ENCODE measurements at regions not wholly inside any gene's neighbourhood (a gene's known extent, or its start where the extent isn't known, plus 50 kb on each side); places are given as distances from the start of the nearest gene placed in this dataset.

- TF ChIP-seq ZNF766 (CRISPR knock-in tag; conservative IDR thresholded peaks at IDR 0.05), result no peak
- TF ChIP-seq SRSF9 (IDR thresholded peaks at IDR 0.05; ENCODE audit: borderline replicate concordance, low read depth, low read length), result no peak
- TF ChIP-seq CCNT2 (IDR thresholded peaks at IDR 0.05; ENCODE audit: borderline replicate concordance, extremely low read depth, insufficient read length, low read depth, low read length), result no peak
- no peak for TF ChIP-seq C11orf30 (IDR thresholded peaks at IDR 0.05; ENCODE audit: low read depth)
- TF ChIP-seq ATF3 (IDR thresholded peaks at IDR 0.05), result no peak
- TF ChIP-seq ATF3 (CRISPR knock-in tag; conservative IDR thresholded peaks at IDR 0.05), result no peak
These were observed 171.8 kb upstream of the DPH6 start (continued) for GRCh38 chr15:35717721-35718120.

GRCh38 chr15:35720019-35720418 is 174.1 kb upstream of the DPH6 start:
- 3% methylated on average over 2 of the region's 2 CpGs for WGBS (ENCODE audit: insufficient coverage, low coverage, missing lambda C conversion rate)
- Histone ChIP-seq H3K79me2 (ENCODE audit: control insufficient read depth, insufficient read depth, low read length) (no peaks in the 10 kb centered on the region), H3K4me1 (replicated peaks in 1 of 2; ENCODE audit: control insufficient read depth in 2 of 2, insufficient read depth in 2 of 2, low read length in 2 of 2) (no peaks in the 10 kb centered on the region), H3K4me2 (ENCODE audit: insufficient read depth, low read length) (no peak overlapping the region), H3K36me3 (ENCODE audit: control insufficient read depth, insufficient read depth, low read length) (no peaks in the 10 kb centered on the region), H3K27ac (ENCODE audit: extremely low read depth, low read depth, low read length) (no peak overlapping the region), H3K9me1 (ENCODE audit: control insufficient read depth, insufficient read depth, low read length) (no peaks in the 10 kb centered on the region), H2AFZ (ENCODE audit: low read depth, low read length) (no peak overlapping the region), H3K9me3 (replicated peaks; ENCODE audit: control insufficient read depth, insufficient read depth, low read depth, low read length) (no peaks in the 10 kb centered on the region), H4K20me1 (replicated peaks; ENCODE audit: control insufficient read depth, insufficient read depth, low read length) (no peaks in the 10 kb centered on the region), H3K4me3 (no peak overlapping the region), H3K27me3 (ENCODE audit: control insufficient read depth in 2 of 2, insufficient read depth in 2 of 2, low read length in 2 of 2) (no peaks in the 10 kb centered on the region; a peak in 1 of 5 replicates), H3K9ac (ENCODE audit: insufficient read depth in 1 of 2, low read depth in 2 of 2, low read length in 2 of 2) (no peak overlapping the region)
- POLR2A ChIA-PET, result no interaction called here
- ATAC-seq (no peak), FAIRE-seq (no peak), DNase-seq (ENCODE audit: extremely low read depth in 1 of 4, low spot score in 3 of 4) (no peak)
- intact Hi-C loops (cut with micrococcal nuclease), result no loop called here
- BruUV-seq (replicated peaks), result no TSS peak
- in situ Hi-C loops (cut with MboI), result no loop called here
- CTCF ChIA-PET (ENCODE audit: low intra/inter-chr PET ratio), result no interaction called here
- TF ChIP-seq TAF9B (IDR thresholded peaks at IDR 0.05; ENCODE audit: partially characterized antibody) (no peak), ZMIZ1 (IDR thresholded peaks at IDR 0.05; ENCODE audit: low read depth in 2 of 2, low read length in 2 of 2) (no peak), ATF4 (CRISPR knock-in tag; IDR thresholded peaks at IDR 0.05) (no peak), RFX5 (IDR thresholded peaks at IDR 0.05; ENCODE audit: low read depth, low read length) (no peak), RBFOX2 (IDR thresholded peaks at IDR 0.05; ENCODE audit: low read depth, low read length) (no peak), RBM34 (IDR thresholded peaks at IDR 0.05; ENCODE audit: borderline replicate concordance, insufficient read depth, low read length) (no peak), NR2C1 (IDR thresholded peaks at IDR 0.05) (no peak), NR2C1 (tag; IDR thresholded peaks at IDR 0.05) (no peak), E2F6 (IDR thresholded peaks at IDR 0.05; ENCODE audit: borderline replicate concordance in 1 of 2, extremely low read depth in 1 of 2, insufficient read depth in 1 of 2, insufficient read length in 1 of 2, low read depth in 1 of 2, low read length in 1 of 2, poor library complexity in 1 of 2, severe bottlenecking in 1 of 2) (no peak), PTBP1 (IDR thresholded peaks at IDR 0.05; ENCODE audit: low read depth, low read length) (no peak)
